ENCODE measurements at regions not wholly inside any gene's neighbourhood (a gene's known extent, or its start where the extent isn't known, plus 50 kb on each side); places are given as distances from the start of the nearest gene placed in this dataset.

- no peaks in the 10 kb centered on the region for H3K4me1 ChIP-seq (ENCODE audit: control insufficient read depth in 1 of 2, low read depth in 2 of 2)
- no peaks in the 10 kb centered on the region for H3K9me3 ChIP-seq
- TF ChIP-seq CTCF (IDR thresholded peaks at IDR 0.05), result no peak
- no peaks in the 10 kb centered on the region for H3K27me3 ChIP-seq (replicated peaks; ENCODE audit: insufficient read depth)
- no peaks in the 10 kb centered on the region for H3K36me3 ChIP-seq
- DNase-seq (ENCODE audit: low spot score) (no peak), ATAC-seq (ENCODE audit: insufficient number of reproducible peaks, low FRiP score, low read depth) (no peak)
- no peak overlapping the region for H3K27ac ChIP-seq
- no peak overlapping the region for H3K4me3 ChIP-seq
Measured at GRCh38 chr3:30131191-30131590, 475.2 kb upstream of the TGFBR2 start.

- Histone ChIP-seq H3K27me3 (replicated peaks; ENCODE audit: insufficient read depth) (no peaks in the 10 kb centered on the region), H3K4me1 (ENCODE audit: control insufficient read depth in 1 of 2, low read depth in 2 of 2) (no peaks in the 10 kb centered on the region), H3K27ac (no peak overlapping the region), H3K36me3 (no peaks in the 10 kb centered on the region), H3K4me3 (no peak overlapping the region), H3K9me3 (no peaks in the 10 kb centered on the region)
- ATAC-seq (ENCODE audit: insufficient number of reproducible peaks, low FRiP score, low read depth), result no peak
- no peak for DNase-seq (ENCODE audit: low spot score)
- no peak for TF ChIP-seq CTCF (IDR thresholded peaks at IDR 0.05)
Measured at GRCh38 chr3:30135190-30135589, 471.2 kb upstream of the TGFBR2 start.

- no peaks in the 10 kb centered on the region for H3K9me3 ChIP-seq
- no peak overlapping the region for H3K27ac ChIP-seq
- TF ChIP-seq CTCF (IDR thresholded peaks at IDR 0.05), result no peak
- peaks cover 0 to 6% of the 10 kb centered on the region in 2 donors for H3K4me1 ChIP-seq (ENCODE audit: control insufficient read depth in 1 of 2, low read depth in 2 of 2)
- no peaks in the 10 kb centered on the region for H3K27me3 ChIP-seq (replicated peaks; ENCODE audit: insufficient read depth)
- no peak for DNase-seq (ENCODE audit: low spot score)
- H3K4me3 ChIP-seq, result no peak overlapping the region
- ATAC-seq (ENCODE audit: insufficient number of reproducible peaks, low FRiP score, low read depth), result no peak
- H3K36me3 ChIP-seq, result no peaks in the 10 kb centered on the region
Measured at GRCh38 chr3:30139283-30139682, 467.1 kb upstream of the TGFBR2 start.

- Histone ChIP-seq H3K27me3 (replicated peaks; ENCODE audit: insufficient read depth) (no peaks in the 10 kb centered on the region), H3K27ac (no peak overlapping the region), H3K9me3 (no peaks in the 10 kb centered on the region), H3K36me3 (no peaks in the 10 kb centered on the region), H3K4me1 (ENCODE audit: control insufficient read depth in 1 of 2, low read depth in 2 of 2) (peaks cover 0 to 6% of the 10 kb centered on the region in 2 donors), H3K4me3 (no peak overlapping the region)
- no peak for TF ChIP-seq CTCF (IDR thresholded peaks at IDR 0.05)
- ATAC-seq (ENCODE audit: insufficient number of reproducible peaks, low FRiP score, low read depth), result no peak
- no peak for DNase-seq (ENCODE audit: low spot score)
Measured at GRCh38 chr3:30140356-30141075, 465.9 kb upstream of the TGFBR2 start.

- H3K4me1 ChIP-seq (ENCODE audit: control insufficient read depth in 1 of 2, low read depth in 2 of 2), result peaks cover 0 to 6% of the 10 kb centered on the region in 2 donors
- no peak overlapping the region for H3K27ac ChIP-seq
- H3K27me3 ChIP-seq (replicated peaks; ENCODE audit: insufficient read depth), result no peaks in the 10 kb centered on the region
- DNase-seq (ENCODE audit: low spot score) (no peak), ATAC-seq (ENCODE audit: insufficient number of reproducible peaks, low FRiP score, low read depth) (no peak)
- H3K4me3 ChIP-seq, result no peak overlapping the region
- no peaks in the 10 kb centered on the region for H3K9me3 ChIP-seq
- no peaks in the 10 kb centered on the region for H3K36me3 ChIP-seq
- TF ChIP-seq CTCF (IDR thresholded peaks at IDR 0.05), result no peak
Measured at GRCh38 chr3:30141178-30141581, 465.2 kb upstream of the TGFBR2 start.

Measured in thoracic aorta (tissue), 2 donors.